SH-SY5Y (cell line): ENCODE measurements at regions not wholly inside any gene's neighbourhood (a gene's known extent, or its start where the extent isn't known, plus 50 kb on each side); places are given as distances from the start of the nearest gene placed in this dataset.

ENCODE experiments used
- GATA2 ChIP-seq: IDR thresholded peaks from 2 replicates; pipeline ENCODE4 v1.6.1; 2011; ENCODE audit warnings: mild to moderate bottlenecking, low read depth, low read length
- GATA3 ChIP-seq: IDR thresholded peaks from 2 replicates; pipeline ENCODE4 v1.6.1; 2011; ENCODE audit warnings: low read depth, mild to moderate bottlenecking, low read length, moderate library complexity

GRCh38 chr20:23249541-23249940, 101.0 kb upstream of the NXT1 start:
- no peak for TF ChIP-seq GATA2
- TF ChIP-seq GATA3, result no peak

- TF ChIP-seq GATA2 (no peak), GATA3 (no peak)
These were observed 102.1 kb upstream of the NXT1 start for GRCh38 chr20:23248461-23248882.

GRCh38 chr20:23246717-23247664, 103.6 kb upstream of the NXT1 start:
- no peak for TF ChIP-seq GATA3
- no peak for TF ChIP-seq GATA2

DNA sequence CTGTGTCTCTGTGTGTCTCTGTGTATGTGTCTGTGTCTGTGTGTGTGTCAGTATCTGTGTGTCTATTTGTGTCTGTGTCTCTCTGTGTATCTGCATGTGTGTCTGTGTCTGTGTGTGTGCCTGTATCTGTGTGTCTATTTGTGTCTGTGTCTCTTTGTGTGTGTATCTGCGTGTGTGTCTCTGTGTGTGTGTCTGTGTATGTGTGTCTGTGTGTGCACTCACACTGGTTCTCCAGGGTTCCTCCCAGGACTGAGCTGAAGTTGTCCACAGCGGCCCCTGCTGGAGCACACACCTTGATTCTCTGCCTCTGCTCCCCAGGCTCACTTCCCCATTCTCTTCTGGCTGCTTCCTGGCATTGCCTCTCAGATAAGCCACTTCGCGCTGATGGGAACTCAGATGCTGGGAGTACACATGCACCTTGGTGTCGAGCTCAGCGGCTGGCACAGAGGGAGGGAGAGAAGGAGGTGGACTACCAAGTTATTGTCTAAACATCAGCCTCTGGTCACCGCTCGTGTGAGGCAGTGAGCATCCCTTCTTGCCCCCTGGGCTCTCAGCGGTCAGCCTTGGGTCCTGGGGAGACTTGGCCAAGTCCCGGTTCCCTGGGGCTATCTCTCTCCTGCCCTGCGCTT, 104.9 kb upstream of the NXT1 start:
- TF ChIP-seq GATA2 (no peak), GATA3 (no peak)

DNA sequence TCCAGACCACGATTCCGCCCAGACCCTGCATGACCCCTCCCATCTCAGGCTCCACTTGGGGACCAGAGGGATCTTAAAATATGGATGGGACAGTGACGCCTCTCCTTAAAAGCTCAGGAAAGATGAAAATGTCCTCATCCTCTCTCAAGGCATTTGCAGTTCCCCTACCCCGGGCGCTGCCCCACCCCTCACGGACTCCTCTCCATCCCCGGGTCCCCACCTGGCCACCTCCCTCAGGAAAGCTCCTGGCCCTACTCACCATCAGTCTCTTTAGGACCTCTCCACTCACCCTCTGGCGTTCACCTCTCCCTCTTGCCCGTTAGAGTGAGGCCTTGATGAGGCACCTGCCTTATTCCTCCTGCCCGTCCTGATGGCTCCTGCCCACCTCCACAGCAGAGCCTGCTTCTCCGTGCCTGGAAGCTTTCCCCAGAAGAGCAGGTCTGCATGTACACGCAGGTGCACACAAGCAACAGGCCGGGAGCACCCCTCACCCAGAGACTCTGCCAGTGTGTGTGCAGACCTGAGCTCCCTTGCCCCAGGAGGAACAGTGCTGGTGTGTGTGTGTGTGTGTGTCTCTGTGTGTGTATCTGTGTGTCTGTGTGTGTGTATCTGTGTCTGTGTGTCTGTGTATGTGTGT, 105.6 kb upstream of the NXT1 start:
- TF ChIP-seq GATA3 (no peak), GATA2 (no peak)

DNA sequence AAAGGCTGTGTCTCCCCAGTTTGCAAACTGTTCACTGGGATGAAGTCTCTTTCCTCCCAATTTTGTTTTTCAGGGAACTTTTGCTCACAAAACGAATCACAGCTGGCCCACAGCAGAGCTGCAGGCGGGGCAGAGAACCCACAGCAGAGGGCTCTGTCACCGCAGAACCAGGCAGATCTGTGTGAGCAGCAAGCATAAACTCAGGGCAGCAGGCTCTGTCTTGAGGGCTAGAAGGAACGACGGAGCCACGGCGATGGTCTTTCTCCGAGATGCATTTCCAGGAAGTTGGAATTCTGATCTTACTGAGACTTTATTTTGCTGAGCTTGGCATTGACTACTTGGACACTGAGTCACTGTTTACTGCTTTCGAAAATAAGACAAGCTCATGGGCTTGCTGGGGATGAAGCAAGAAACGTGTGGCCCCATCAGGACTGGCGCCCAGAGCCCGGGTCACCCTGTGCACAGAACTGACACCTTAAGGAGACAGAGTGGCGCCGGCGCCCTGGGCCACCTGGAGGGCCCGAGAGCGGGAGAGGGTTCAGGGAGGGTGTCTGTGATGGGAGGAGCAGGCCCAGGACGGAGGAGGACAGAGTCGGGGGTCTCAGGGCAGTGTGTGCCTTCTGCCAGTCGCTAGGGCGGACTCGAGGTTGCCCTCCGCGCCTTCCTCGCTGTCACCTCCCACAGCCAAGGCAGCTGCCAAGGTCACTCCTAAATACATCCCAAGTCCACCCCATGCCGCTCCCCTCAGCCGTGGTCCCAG, 106.3 kb upstream of the NXT1 start:
- TF ChIP-seq GATA3, result no peak
- TF ChIP-seq GATA2, result no peak

DNA sequence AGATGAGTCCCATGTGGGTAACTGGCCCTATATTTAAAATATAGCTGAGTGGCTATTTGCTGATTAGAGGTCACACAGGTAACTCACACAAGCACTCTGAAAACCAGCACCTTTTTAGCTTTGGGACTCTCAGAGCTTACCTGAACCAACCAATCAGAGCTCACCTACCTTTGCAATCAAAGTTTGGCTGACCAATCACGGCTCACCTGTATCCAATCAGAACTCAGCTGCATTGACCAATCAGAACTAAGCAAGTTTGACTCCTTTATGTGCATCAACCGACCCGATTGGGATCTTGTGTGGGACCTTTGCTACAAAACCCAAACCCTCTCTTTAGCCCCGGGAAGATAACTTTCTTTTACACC, 106.8 kb upstream of the NXT1 start:
- TF ChIP-seq GATA3 (no peak), GATA2 (no peak)

- TF ChIP-seq GATA2, result no peak
- no peak for TF ChIP-seq GATA3
These were observed 107.9 kb upstream of the NXT1 start for GRCh38 chr20:23242556-23243180.

GRCh38 chr20:23242104-23242503, 108.5 kb upstream of the NXT1 start:
- TF ChIP-seq GATA3, result no peak
- no peak for TF ChIP-seq GATA2

GRCh38 chr20:23241416-23241815, 109.2 kb upstream of the NXT1 start:
- TF ChIP-seq GATA2, result no peak
- no peak for TF ChIP-seq GATA3

- no peak for TF ChIP-seq GATA2
- TF ChIP-seq GATA3, result no peak
These were observed 110.1 kb upstream of the NXT1 start for GRCh38 chr20:23240519-23240918.

DNA sequence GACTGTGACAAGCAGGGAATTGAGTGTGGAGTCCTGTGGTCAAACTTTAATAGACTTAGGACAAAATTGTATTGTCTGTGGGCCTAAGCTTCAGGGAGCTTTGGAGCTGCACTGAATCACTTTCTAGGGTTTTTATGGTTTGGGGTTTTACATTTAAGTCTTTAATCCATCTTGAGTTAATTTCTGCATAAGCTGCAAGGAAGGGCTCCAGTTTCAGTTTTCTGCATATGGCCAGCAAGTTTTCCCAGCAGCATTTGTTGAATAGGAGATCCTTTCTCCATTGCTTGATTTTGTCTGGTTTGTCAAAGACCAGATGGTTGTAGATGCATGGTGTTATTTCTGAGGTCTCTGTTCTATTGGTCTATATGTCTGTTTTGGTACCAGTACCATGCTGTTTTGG, 113.4 kb upstream of the NXT1 start:
- TF ChIP-seq GATA2 (no peak), GATA3 (no peak)

- TF ChIP-seq GATA2, result no peak
- TF ChIP-seq GATA3, result no peak
These were observed 115.2 kb upstream of the NXT1 start for GRCh38 chr20:23235173-23236027.
